ENCODE measurements at regions not wholly inside any gene's neighbourhood (a gene's known extent, or its start where the extent isn't known, plus 50 kb on each side); places are given as distances from the start of the nearest gene placed in this dataset.

- TF ChIP-seq CLOCK (CRISPR knock-in tag; IDR thresholded peaks at IDR 0.05; ENCODE audit: borderline replicate concordance) (no peak), KLF13 (tag; IDR thresholded peaks at IDR 0.05; ENCODE audit: borderline replicate concordance, low read depth) (no peak), ZNF551 (CRISPR knock-in tag; IDR thresholded peaks at IDR 0.05) (no peak), NELFE (IDR thresholded peaks at IDR 0.05; ENCODE audit: insufficient read depth, insufficient read length) (no peak), JUNB (CRISPR knock-in tag; conservative IDR thresholded peaks at IDR 0.05) (no peak), NCOA6 (IDR thresholded peaks at IDR 0.05) (peak; percentile 63; the same call in 1 of the 2 replicates), ZBTB49 (CRISPR knock-in tag; IDR thresholded peaks at IDR 0.05; ENCODE audit: borderline replicate concordance) (no peak), DIDO1 (tag; IDR thresholded peaks at IDR 0.05; ENCODE audit: low read depth) (no peak), FOXJ2 (tag; IDR thresholded peaks at IDR 0.05) (no peak), CTCF (IDR thresholded peaks at IDR 0.05 in 2 of 3, conservative IDR thresholded peaks at IDR 0.05 in 1 of 3; ENCODE audit: insufficient read depth in 2 of 3, low read depth in 1 of 3, low read length in 3 of 3) (peak; percentile 35 to 56 (median 48); a peak in 5 of 6 replicates), STAG1 (CRISPR knock-in tag; IDR thresholded peaks at IDR 0.05; ENCODE audit: borderline replicate concordance) (0 out of 2 replicates have a peak, but pooled peaks have one; percentile 31)
These were observed 224.6 kb upstream of the CRY1 start (continued) for GRCh38 chr12:107317751-107318555.
